Panc1 (cell line): ENCODE measurements at regions not wholly inside any gene's neighbourhood (a gene's known extent, or its start where the extent isn't known, plus 50 kb on each side); places are given as distances from the start of the nearest gene placed in this dataset.

Experiments
- ATAC-seq: fragments of 200-7000 bp; cut with Tn5 transposase; 2 replicates; pipeline ENCODE4 v1.9.1; 2020; ENCODE audit warnings: mild to moderate bottlenecking, moderate library complexity
- BruUV-seq: library from RNA; stranded (reverse); fragments of 400-500 nt; replicated peaks from 2 replicates; lab custom pipeline; 2021; lab: Mats Ljungman, UMichigan
- CTCF ChIA-PET: fragments of 300-600 bp; sonication (Branson Sonifier 250); formaldehyde crosslinking; loops from one replicate; lab custom pipeline; 2022; ENCODE audit warnings: antibody characterized with exemption; lab: Charles Lee
- POLR2A ChIA-PET: fragments of 300-600 bp; sonication (Branson Sonifier 250); formaldehyde crosslinking; loops from one replicate; lab custom pipeline; 2022; ENCODE audit warnings: antibody characterized with exemption; lab: Charles Lee
- DNase-seq: peaks from one replicate; pipeline ENCODE4 v3.0.0-alpha.2; 2010; ENCODE audit warnings: low read depth, low spot score
- H3K27ac ChIP-seq: 2 replicates; pipeline ENCODE4 v1.5.1; 2011; ENCODE audit warnings: mild to moderate bottlenecking, low read length, inconsistent platforms
- H3K27me3 ChIP-seq: fragments of 200-500 bp; sonication (Bioruptor generic); 2 replicates; pipeline ENCODE4 v1.6.0; 2014; ENCODE audit warnings: low read length, inconsistent platforms; ENCODE audit not compliant: control insufficient read depth, insufficient read depth
- H3K36me3 ChIP-seq: fragments of 200-500 bp; sonication (Bioruptor generic); 2 replicates; pipeline ENCODE4 v1.5.1; 2014; ENCODE audit warnings: inconsistent platforms, mild to moderate bottlenecking, low read length, moderate library complexity; ENCODE audit not compliant: control insufficient read depth, insufficient read depth
- H3K4me1 ChIP-seq: 2 replicates; pipeline ENCODE4 v1.5.1; 2011; ENCODE audit warnings: inconsistent platforms, mild to moderate bottlenecking, low read length, moderate library complexity; ENCODE audit not compliant: control insufficient read depth, insufficient read depth
- H3K4me3 ChIP-seq, 2 experiments: 2 replicates each; pipeline ENCODE4 v1.5.1; 2011 to 2012; ENCODE audit warnings: low read depth in 2 of 2, low read length in 2 of 2, mild to moderate bottlenecking in 2 of 2, inconsistent platforms in 1 of 2, moderate library complexity in 1 of 2
- H3K9me3 ChIP-seq: fragments of 200-500 bp; sonication (Bioruptor generic); 2 replicates; pipeline ENCODE4 v1.5.1; 2014; ENCODE audit warnings: low read depth, mild to moderate bottlenecking, inconsistent platforms, low read length, moderate library complexity; ENCODE audit not compliant: control insufficient read depth, insufficient read depth
- CTCF ChIP-seq: fragments of 450-650 bp; IDR thresholded peaks from 2 replicates; pipeline ENCODE4 v1.5.1; 2017; ENCODE audit warnings: mild to moderate bottlenecking
- POLR2AphosphoS5 ChIP-seq: IDR thresholded peaks from 2 replicates; pipeline ENCODE4 v1.6.1; 2012; ENCODE audit warnings: mild to moderate bottlenecking, low read depth, low read length, moderate library complexity
- SIN3A ChIP-seq: IDR thresholded peaks from 2 replicates; pipeline ENCODE4 v1.6.1; 2012; ENCODE audit warnings: low read depth, mild to moderate bottlenecking, low read length, moderate library complexity, borderline replicate concordance; ENCODE audit not compliant: insufficient read depth
- TCF7L2 ChIP-seq: IDR thresholded peaks from 2 replicates; pipeline ENCODE4 v1.6.1; 2011; ENCODE audit warnings: mild to moderate bottlenecking, low read depth, low read length, inconsistent platforms
- in situ Hi-C: cut with HindIII; loops from 2 replicates; pipeline ENCODE4 v1.10.0; 2016; ENCODE audit warnings: low sequenced_read_pairs, low pct_unique_long_range_greater_than_20kb
- intact Hi-C: fragments of 100-400 bp; cut with micrococcal nuclease; formaldehyde crosslinking; loops from one replicate; pipeline ENCODE4 v1.10.0; 2022; ENCODE audit not compliant: unreplicated experiment
- TF ChIP-seq, protein P1 (sequence below), 2 experiments: IDR thresholded peaks; 2 replicates each; pipeline ENCODE4 v1.6.1; 2011 to 2012; ENCODE audit warnings: low read depth in 2 of 2, control low read depth in 1 of 2, low read length in 1 of 2, mild to moderate bottlenecking in 1 of 2, moderate library complexity in 1 of 2; ENCODE audit not compliant: insufficient read depth in 1 of 2

GRCh38 chr7:138238734-138239659 lies 162.7 kb downstream of the AKR1D1 start:
- ChIA-PET POLR2A (no interaction called here), CTCF (no interaction called here)
- no peaks in the 10 kb centered on the region for H3K27me3 ChIP-seq
- no TSS peak for BruUV-seq
- no peak for TF ChIP-seq POLR2AphosphoS5
- no peak for TF ChIP-seq CTCF
- TF ChIP-seq SIN3A: no peak
- no peak for TF ChIP-seq TCF7L2
- TF ChIP-seq, protein P1, sequence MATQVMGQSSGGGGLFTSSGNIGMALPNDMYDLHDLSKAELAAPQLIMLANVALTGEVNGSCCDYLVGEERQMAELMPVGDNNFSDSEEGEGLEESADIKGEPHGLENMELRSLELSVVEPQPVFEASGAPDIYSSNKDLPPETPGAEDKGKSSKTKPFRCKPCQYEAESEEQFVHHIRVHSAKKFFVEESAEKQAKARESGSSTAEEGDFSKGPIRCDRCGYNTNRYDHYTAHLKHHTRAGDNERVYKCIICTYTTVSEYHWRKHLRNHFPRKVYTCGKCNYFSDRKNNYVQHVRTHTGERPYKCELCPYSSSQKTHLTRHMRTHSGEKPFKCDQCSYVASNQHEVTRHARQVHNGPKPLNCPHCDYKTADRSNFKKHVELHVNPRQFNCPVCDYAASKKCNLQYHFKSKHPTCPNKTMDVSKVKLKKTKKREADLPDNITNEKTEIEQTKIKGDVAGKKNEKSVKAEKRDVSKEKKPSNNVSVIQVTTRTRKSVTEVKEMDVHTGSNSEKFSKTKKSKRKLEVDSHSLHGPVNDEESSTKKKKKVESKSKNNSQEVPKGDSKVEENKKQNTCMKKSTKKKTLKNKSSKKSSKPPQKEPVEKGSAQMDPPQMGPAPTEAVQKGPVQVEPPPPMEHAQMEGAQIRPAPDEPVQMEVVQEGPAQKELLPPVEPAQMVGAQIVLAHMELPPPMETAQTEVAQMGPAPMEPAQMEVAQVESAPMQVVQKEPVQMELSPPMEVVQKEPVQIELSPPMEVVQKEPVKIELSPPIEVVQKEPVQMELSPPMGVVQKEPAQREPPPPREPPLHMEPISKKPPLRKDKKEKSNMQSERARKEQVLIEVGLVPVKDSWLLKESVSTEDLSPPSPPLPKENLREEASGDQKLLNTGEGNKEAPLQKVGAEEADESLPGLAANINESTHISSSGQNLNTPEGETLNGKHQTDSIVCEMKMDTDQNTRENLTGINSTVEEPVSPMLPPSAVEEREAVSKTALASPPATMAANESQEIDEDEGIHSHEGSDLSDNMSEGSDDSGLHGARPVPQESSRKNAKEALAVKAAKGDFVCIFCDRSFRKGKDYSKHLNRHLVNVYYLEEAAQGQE (IDR thresholded peaks at IDR 0.05; ENCODE audit: insufficient read depth in 1 of 2, low read depth in 2 of 2, low read length in 1 of 2): no peak
- no peak overlapping the region for H3K27ac ChIP-seq
- H3K4me1 ChIP-seq: no peaks in the 10 kb centered on the region
- intact Hi-C loops: no loop called here
- no peaks in the 10 kb centered on the region for H3K36me3 ChIP-seq
- H3K9me3 ChIP-seq: no peaks in the 10 kb centered on the region
- in situ Hi-C loops: no loop called here
- no peak for ATAC-seq
- DNase-seq: no peak
- no peak overlapping the region for H3K4me3 ChIP-seq

DNA sequence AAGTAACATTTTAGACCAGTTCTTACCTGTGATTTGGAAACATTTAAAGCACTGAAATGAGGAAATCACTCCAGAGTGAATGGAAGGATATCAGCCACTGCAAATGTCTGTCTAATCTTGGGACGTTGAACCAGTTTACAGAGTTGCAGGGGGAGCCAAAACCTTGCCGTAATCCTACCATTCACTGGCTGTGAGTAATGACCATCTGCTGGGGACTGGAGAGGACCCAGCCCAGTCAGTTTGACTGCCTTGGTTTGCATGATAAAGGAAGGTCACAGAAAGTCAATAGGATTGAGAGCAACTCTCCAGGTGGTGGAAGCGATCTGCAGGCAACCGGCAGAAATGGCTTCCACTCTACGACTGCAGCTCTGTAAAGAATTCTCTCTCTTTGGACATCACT lies 167.2 kb downstream of the AKR1D1 start:
- DNase-seq (no peak), ATAC-seq (no peak)
- POLR2A ChIA-PET: no interaction called here
- intact Hi-C loops (no loop called here), in situ Hi-C loops (no loop called here)
- TF ChIP-seq POLR2AphosphoS5 (no peak), TCF7L2 (no peak), CTCF (no peak), SIN3A (no peak)
- TF ChIP-seq, protein P1 (IDR thresholded peaks at IDR 0.05; ENCODE audit: insufficient read depth in 1 of 2, low read depth in 2 of 2, low read length in 1 of 2): no peak
- Histone ChIP-seq H3K4me1 (no peaks in the 10 kb centered on the region), H3K4me3 (no peak overlapping the region), H3K27me3 (no peaks in the 10 kb centered on the region), H3K9me3 (no peaks in the 10 kb centered on the region), H3K36me3 (no peaks in the 10 kb centered on the region), H3K27ac (no peak overlapping the region)
- CTCF ChIA-PET: no interaction called here
- no TSS peak for BruUV-seq
